HEK293 (cell line): ENCODE measurements at regions not wholly inside any gene's neighbourhood (a gene's known extent, or its start where the extent isn't known, plus 50 kb on each side); places are given as distances from the start of the nearest gene placed in this dataset.

Experiments
- CTCF ChIA-PET: fragments of 350-600 bp; formaldehyde crosslinking; extraction: SDS; loops from one replicate; lab custom pipeline; 2021; ENCODE audit warnings: antibody characterized with exemption; lab: Yijun Ruan, JAX
- POLR2A ChIA-PET: fragments of 300-600 bp; formaldehyde crosslinking; extraction: SDS; loops from one replicate; lab custom pipeline; 2020; ENCODE audit warnings: antibody characterized with exemption, inconsistent platforms; lab: Yijun Ruan, JAX
- H3K27ac ChIP-seq: fragments of 200-500 bp; sonication (Bioruptor generic); 2 replicates; pipeline ENCODE4 v1.5.1; 2014; ENCODE audit warnings: low read depth, low read length, control low read depth, inconsistent platforms; ENCODE audit errors: extremely low read depth
- H3K36me3 ChIP-seq, 2 experiments: fragments of 200-500 bp in 1 of 2; sonication (Bioruptor generic) in 1 of 2; 1 replicate in 1 of 2; 2 replicates in 1 of 2; pipeline ENCODE4 v1.5.1; 2014 to 2017; ENCODE audit warnings: inconsistent platforms in 2 of 2, low read length in 2 of 2; ENCODE audit not compliant: control insufficient read depth in 2 of 2, insufficient read depth in 1 of 2
- H3K4me1 ChIP-seq: fragments of 200-500 bp; sonication (Bioruptor generic); 2 replicates; pipeline ENCODE4 v1.5.1; 2014; ENCODE audit warnings: mild to moderate bottlenecking, low read length, inconsistent platforms; ENCODE audit not compliant: control insufficient read depth, insufficient read depth
- H3K4me3 ChIP-seq: 2 replicates; pipeline ENCODE4 v1.5.1; 2011; ENCODE audit warnings: low read depth, mild to moderate bottlenecking, control low read depth, low read length, moderate library complexity
- H3K9me3 ChIP-seq: fragments of 200-500 bp; sonication (Bioruptor generic); 2 replicates; pipeline ENCODE4 v1.5.1; 2014; ENCODE audit warnings: low read depth, low read length, inconsistent platforms; ENCODE audit not compliant: control insufficient read depth, insufficient read depth
- BCL11B ChIP-seq: fragments of 450-650 bp; formaldehyde crosslinking; IDR thresholded peaks from 2 replicates; pipeline ENCODE4 v1.5.1; 2016; ENCODE audit warnings: low read depth, missing biosample characterization, missing genetic modification characterization
- ELK4 ChIP-seq: IDR thresholded peaks from 2 replicates; pipeline ENCODE4 v1.6.1; 2011; ENCODE audit warnings: mild to moderate bottlenecking, low read depth, low read length, borderline replicate concordance
- GFI1B ChIP-seq: fragments of 450-650 bp; formaldehyde crosslinking; IDR thresholded peaks from 2 replicates; pipeline ENCODE4 v1.5.1; 2016; ENCODE audit warnings: missing biosample characterization, missing genetic modification characterization
- GLI2 ChIP-seq: fragments of 450-650 bp; formaldehyde crosslinking; IDR thresholded peaks from 2 replicates; pipeline ENCODE4; 2017; ENCODE audit warnings: missing biosample characterization, missing genetic modification characterization, low read depth, borderline replicate concordance
- KLF17 ChIP-seq: fragments of 450-650 bp; formaldehyde crosslinking; IDR thresholded peaks from 2 replicates; pipeline ENCODE4 v1.5.1; 2016; ENCODE audit warnings: missing biosample characterization, missing genetic modification characterization
- MYNN ChIP-seq: fragments of 450-650 bp; formaldehyde crosslinking; IDR thresholded peaks from 2 replicates; pipeline ENCODE4 v1.5.1; 2016; ENCODE audit warnings: missing biosample characterization, missing genetic modification characterization, borderline replicate concordance
- REPIN1 ChIP-seq: fragments of 450-650 bp; formaldehyde crosslinking; IDR thresholded peaks from 2 replicates; pipeline ENCODE4 v1.5.1; 2017; ENCODE audit warnings: missing biosample characterization, missing genetic modification characterization, low read depth
- SCRT1 ChIP-seq: fragments of 450-650 bp; formaldehyde crosslinking; IDR thresholded peaks from 2 replicates; pipeline ENCODE4 v1.5.1; 2016; ENCODE audit warnings: missing biosample characterization, missing genetic modification characterization, borderline replicate concordance
- SP3 ChIP-seq: fragments of 450-650 bp; formaldehyde crosslinking; IDR thresholded peaks from 2 replicates; pipeline ENCODE4 v1.5.1; 2016; ENCODE audit warnings: missing biosample characterization, missing genetic modification characterization
- YY2 ChIP-seq: fragments of 450-650 bp; formaldehyde crosslinking; IDR thresholded peaks from 2 replicates; pipeline ENCODE4 v1.5.1; 2016; ENCODE audit warnings: missing biosample characterization, missing genetic modification characterization
- ZBTB17 ChIP-seq: fragments of 450-650 bp; formaldehyde crosslinking; IDR thresholded peaks from 2 replicates; pipeline ENCODE4 v1.5.1; 2016; ENCODE audit warnings: missing biosample characterization, missing genetic modification characterization
- ZBTB44 ChIP-seq: fragments of 450-650 bp; IDR thresholded peaks from 2 replicates; pipeline ENCODE4 v1.5.1; 2018; ENCODE audit warnings: missing biosample characterization, mild to moderate bottlenecking, missing genetic modification characterization
- ZBTB48 ChIP-seq: fragments of 450-650 bp; formaldehyde crosslinking; IDR thresholded peaks from 2 replicates; pipeline ENCODE4 v1.5.1; 2016; ENCODE audit warnings: missing biosample characterization, missing genetic modification characterization
- ZBTB6 ChIP-seq: fragments of 450-650 bp; formaldehyde crosslinking; IDR thresholded peaks from 2 replicates; pipeline ENCODE4 v1.5.1; 2017; ENCODE audit warnings: missing biosample characterization, missing genetic modification characterization
- ZEB2 ChIP-seq: fragments of 450-650 bp; formaldehyde crosslinking; IDR thresholded peaks from 2 replicates; pipeline ENCODE4 v1.5.1; 2016; ENCODE audit warnings: missing biosample characterization, missing genetic modification characterization
- ZNF184 ChIP-seq: fragments of 450-650 bp; IDR thresholded peaks from 2 replicates; pipeline ENCODE4 v1.5.1; 2018; ENCODE audit warnings: missing biosample characterization, mild to moderate bottlenecking, missing genetic modification characterization
- ZNF221 ChIP-seq: fragments of 450-650 bp; formaldehyde crosslinking; IDR thresholded peaks from 2 replicates; pipeline ENCODE4 v1.5.1; 2017; ENCODE audit warnings: missing biosample characterization, missing genetic modification characterization, borderline replicate concordance
- ZNF26 ChIP-seq: fragments of 450-650 bp; formaldehyde crosslinking; IDR thresholded peaks from 2 replicates; pipeline ENCODE4 v1.5.1; 2016; ENCODE audit warnings: missing biosample characterization, missing genetic modification characterization
- ZNF530 ChIP-seq: fragments of 450-650 bp; formaldehyde crosslinking; IDR thresholded peaks from 2 replicates; pipeline ENCODE4 v1.5.1; 2016; ENCODE audit warnings: low read depth, missing biosample characterization, missing genetic modification characterization
- ZNF558 ChIP-seq: fragments of 450-650 bp; formaldehyde crosslinking; IDR thresholded peaks from 2 replicates; pipeline ENCODE4 v1.5.1; 2016; ENCODE audit warnings: missing biosample characterization, missing genetic modification characterization
- ZNF629 ChIP-seq: fragments of 450-650 bp; formaldehyde crosslinking; IDR thresholded peaks from 2 replicates; pipeline ENCODE4 v1.5.1; 2017; ENCODE audit warnings: missing biosample characterization, missing genetic modification characterization
- ZNF704 ChIP-seq: fragments of 450-650 bp; formaldehyde crosslinking; IDR thresholded peaks from 2 replicates; pipeline ENCODE4 v1.5.1; 2016; ENCODE audit warnings: missing biosample characterization, missing genetic modification characterization
- ZNF707 ChIP-seq: fragments of 450-650 bp; formaldehyde crosslinking; IDR thresholded peaks from 2 replicates; pipeline ENCODE4 v1.5.1; 2016; ENCODE audit warnings: missing biosample characterization, missing genetic modification characterization
- ZNF76 ChIP-seq: fragments of 450-650 bp; formaldehyde crosslinking; IDR thresholded peaks from 2 replicates; pipeline ENCODE4; 2016; ENCODE audit warnings: low read depth, missing biosample characterization, missing genetic modification characterization, borderline replicate concordance
- ZNF776 ChIP-seq: fragments of 450-650 bp; formaldehyde crosslinking; IDR thresholded peaks from 2 replicates; pipeline ENCODE4 v1.5.0; 2017; ENCODE audit warnings: missing biosample characterization, missing genetic modification characterization, borderline replicate concordance

GRCh38 chr9:99368341-99369326 is 146.6 kb downstream of the SEC61B start:
- TF ChIP-seq ZNF530 = no peak
- TF ChIP-seq ZNF707 (tag by site-specific recombination) = no peak
- TF ChIP-seq REPIN1 (tag by site-specific recombination) = no peak
- no peak for TF ChIP-seq ZBTB44
- TF ChIP-seq ZEB2 = no peak
- no peak for TF ChIP-seq ZNF629
- no peak for TF ChIP-seq ZNF26 (tag by site-specific recombination)
- no peak for TF ChIP-seq ZNF221
- TF ChIP-seq ZNF558 (tag by site-specific recombination) = no peak
- TF ChIP-seq ZBTB6 (tag by site-specific recombination) = no peak
- CTCF ChIA-PET = no interaction called here
- POLR2A ChIA-PET = no interaction called here
- Histone ChIP-seq H3K4me1 (no peaks in the 10 kb centered on the region), H3K36me3 (no peaks in the 10 kb centered on the region), H3K9me3 (no peaks in the 10 kb centered on the region), H3K4me3 (no peak overlapping the region), H3K27ac (no peak overlapping the region)

GRCh38 chr9:99369327-99369722 is 147.2 kb downstream of the SEC61B start:
- Histone ChIP-seq H3K4me3 (no peak overlapping the region), H3K36me3 (no peaks in the 10 kb centered on the region), H3K27ac (no peak overlapping the region), H3K4me1 (no peaks in the 10 kb centered on the region), H3K9me3 (no peaks in the 10 kb centered on the region)
- POLR2A ChIA-PET = no interaction called here
- CTCF ChIA-PET = no interaction called here
- TF ChIP-seq ZBTB17 (tag by site-specific recombination) (no peak), ZBTB48 (tag by site-specific recombination) (no peak), KLF17 (no peak), ELK4 (no peak)

GRCh38 chr9:99370376-99370775 is 148.3 kb downstream of the SEC61B start:
- ChIA-PET POLR2A (no interaction called here), CTCF (no interaction called here)
- Histone ChIP-seq H3K4me1 (no peaks in the 10 kb centered on the region), H3K9me3 (no peaks in the 10 kb centered on the region), H3K27ac (no peak overlapping the region), H3K4me3 (no peak overlapping the region), H3K36me3 (no peaks in the 10 kb centered on the region)
- TF ChIP-seq ZNF530 (no peak), ZNF76 (no peak), BCL11B (tag by site-specific recombination) (no peak), GLI2 (tag by site-specific recombination) (no peak), ZNF704 (no peak), ZNF184 (tag by site-specific recombination) (no peak), SCRT1 (tag by site-specific recombination) (no peak), ZNF776 (no peak), YY2 (no peak), SP3 (tag by site-specific recombination) (no peak), MYNN (tag by site-specific recombination) (no peak), GFI1B (tag by site-specific recombination) (no peak)
